GM21723 (cell line): ENCODE measurements at regions not wholly inside any gene's neighbourhood (a gene's known extent, or its start where the extent isn't known, plus 50 kb on each side); places are given as distances from the start of the nearest gene placed in this dataset.

Source experiments
- ATAC-seq: cut with Tn5 transposase; IDR thresholded peaks from one replicate; pipeline ENCODE4 v1.9.1; 2021; ENCODE audit warnings: mild to moderate bottlenecking, moderate library complexity; ENCODE audit not compliant: unreplicated experiment

- ATAC-seq, result no peak
These were observed 324.1 kb downstream of the C11orf87 start for GRCh38 chr11:109745996-109746625.

DNA sequence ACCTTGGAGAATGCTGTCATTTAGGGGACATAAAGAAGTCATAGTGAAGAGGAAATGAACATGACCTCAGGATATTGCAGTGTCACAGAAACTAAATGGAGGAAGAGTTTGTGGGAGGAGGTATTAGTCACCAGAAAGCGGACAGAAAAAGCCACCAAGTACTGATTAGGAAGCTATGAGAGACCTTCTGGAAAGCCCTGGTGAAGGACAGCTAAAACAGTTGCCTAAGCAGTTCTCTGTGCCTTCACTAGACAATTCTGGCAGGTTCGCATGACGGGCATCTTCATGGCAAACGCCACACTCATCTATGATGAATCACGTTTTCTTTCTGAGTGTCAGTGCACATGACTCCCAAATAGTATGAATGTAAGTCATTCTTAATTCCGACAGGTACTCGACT, 325.8 kb downstream of the C11orf87 start:
- no peak for ATAC-seq

DNA sequence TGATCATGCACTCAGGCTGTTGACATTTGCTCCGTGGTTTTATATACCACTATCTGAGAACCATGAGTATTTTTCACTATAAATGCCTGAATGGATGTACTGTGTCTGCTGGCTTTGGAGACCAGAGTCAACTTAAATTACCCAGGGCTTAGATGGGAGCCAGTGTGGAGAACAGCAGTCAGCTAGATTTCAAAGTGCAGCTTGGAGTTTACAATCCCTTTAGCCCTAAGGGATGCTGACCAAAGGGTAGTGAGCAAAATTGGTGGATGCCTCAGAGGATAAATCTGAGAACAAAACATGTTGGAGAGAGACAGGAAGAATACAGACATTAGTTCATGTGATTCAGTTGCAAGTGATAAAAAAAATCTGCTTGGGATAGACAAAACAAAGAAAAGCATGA, 327.5 kb downstream of the C11orf87 start:
- no peak for ATAC-seq

DNA sequence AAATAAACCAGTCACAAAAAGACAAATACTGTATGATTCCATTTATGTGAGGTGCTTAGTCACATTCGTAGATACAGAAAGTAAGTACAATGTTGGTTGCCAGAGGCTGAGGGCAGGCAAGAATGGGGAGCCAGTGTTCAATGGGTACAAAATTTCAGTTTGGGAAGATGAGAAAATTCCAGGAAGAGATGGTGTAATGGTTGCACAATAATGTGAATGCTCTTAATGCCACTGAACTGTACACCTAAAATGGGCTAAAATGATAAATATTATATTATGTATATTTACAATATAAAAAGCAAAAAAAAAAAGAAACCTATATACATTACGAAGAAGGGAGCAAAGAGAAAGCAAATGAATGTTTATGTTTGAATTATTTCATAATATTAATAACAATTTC, 329.0 kb downstream of the C11orf87 start:
- ATAC-seq, result no peak

DNA sequence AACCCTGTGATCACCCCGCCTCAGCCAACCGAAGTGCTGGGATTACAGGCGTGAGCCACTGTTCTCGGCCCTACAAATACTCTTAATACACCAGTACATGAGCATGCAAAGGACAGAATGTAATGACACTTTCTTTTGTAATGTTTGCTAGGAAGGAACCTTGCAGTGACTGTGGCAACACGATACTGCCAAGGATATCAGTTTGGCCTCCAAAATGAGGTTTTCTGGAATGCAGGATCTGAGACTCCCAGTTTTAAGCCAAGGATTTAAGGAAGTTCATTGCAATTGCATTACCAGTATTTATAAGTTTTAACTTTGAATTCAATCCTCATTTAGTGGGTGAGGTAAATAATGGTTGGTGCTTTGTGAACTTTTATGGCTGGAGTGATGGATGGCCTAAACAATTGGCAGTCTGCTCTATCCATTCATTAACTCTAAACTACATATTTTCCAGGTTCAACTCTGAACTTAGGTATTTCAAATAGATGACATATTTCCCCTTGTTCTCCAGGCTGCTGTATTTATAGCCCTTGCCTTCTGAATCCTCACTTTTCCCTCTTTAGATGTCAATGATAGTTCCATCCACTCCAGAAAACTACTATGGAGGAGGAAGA, 330.3 kb downstream of the C11orf87 start:
- ATAC-seq, result no peak

DNA sequence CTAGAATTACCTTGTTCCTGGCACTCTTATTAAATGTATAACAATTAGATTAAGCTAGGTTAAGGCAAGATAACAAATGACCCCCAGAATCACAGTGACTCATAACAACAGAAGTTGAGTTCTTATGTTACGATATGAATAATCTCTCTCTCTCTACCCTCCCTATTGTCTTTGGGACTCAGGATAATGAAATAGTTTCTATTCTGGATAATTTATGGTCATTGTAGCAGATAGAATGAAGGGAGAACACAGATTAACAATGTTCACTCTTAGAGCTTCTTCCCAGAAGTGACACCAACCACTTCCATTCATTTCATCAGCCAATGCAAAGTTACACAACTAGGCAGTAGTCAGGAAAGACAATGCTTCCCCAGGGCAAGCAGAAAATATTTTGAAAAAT, 334.5 kb downstream of the C11orf87 start:
- ATAC-seq, result no peak

GRCh38 chr11:109756951-109757350, 335.0 kb downstream of the C11orf87 start:
- no peak for ATAC-seq

DNA sequence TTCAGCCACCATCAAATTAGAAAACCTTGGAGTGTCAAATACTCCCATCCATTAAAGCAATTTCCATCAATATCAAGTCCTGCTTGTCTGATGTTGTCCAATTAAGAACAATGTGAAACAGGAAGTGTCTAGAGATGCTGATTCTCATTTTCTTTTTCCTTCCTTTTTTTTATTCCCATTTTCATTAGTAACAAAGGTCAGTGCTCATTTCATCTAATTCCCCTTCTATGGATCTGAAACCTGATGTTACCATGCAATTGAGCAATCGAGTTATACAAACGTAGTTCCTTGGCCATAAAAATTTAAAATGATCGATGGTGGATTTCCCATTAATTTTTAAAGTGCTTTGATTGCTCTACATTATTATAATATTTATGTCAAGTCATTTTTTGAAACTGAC, 330.6 kb upstream of the ZC3H12C start:
- no peak for ATAC-seq

- no peak for ATAC-seq
These were observed 327.4 kb upstream of the ZC3H12C start for GRCh38 chr11:109765709-109766311.

GRCh38 chr11:109769858-109770257, 323.3 kb upstream of the ZC3H12C start:
- no peak for ATAC-seq

DNA sequence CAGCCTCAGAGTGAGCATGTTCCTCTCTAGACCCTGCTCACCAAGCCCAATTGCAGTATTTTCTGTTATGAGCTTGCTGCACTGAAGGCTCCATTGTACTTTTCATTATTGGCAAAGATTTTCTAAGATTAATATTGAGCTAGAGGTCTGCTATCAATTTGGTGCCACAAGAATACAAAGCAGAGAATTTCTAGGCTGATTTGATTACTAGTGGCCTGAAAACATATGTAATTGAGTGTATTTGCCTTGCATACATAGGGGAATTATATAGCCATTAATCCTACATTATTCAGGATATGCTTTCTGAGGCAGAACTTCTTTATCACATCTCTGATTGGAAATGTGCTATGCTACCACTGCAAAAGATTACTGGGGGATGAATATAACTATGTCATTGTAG, 322.9 kb upstream of the ZC3H12C start:
- no peak for ATAC-seq

- ATAC-seq, result no peak
These were observed 320.3 kb upstream of the ZC3H12C start for GRCh38 chr11:109772892-109773291.

DNA sequence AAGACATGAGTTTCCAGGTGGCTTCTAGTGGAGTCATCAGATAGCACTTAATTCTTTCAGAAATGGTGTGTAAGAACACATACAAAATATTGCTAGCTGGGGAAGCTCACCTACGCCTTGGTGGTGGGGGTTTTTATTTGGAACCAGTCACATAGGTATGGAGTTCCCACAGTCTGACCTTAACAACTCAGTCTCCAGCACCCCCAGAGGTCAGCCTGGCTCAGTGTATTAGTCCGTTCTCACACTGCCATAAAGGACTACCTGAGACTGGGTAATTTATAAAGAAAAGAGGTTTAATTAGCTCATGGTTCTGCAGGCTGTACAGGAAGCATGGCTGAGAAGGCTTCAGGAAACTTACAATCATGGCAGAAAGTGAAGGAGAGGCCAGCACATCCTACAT, 317.5 kb upstream of the ZC3H12C start:
- no peak for ATAC-seq

GRCh38 chr11:109783014-109783413, 310.2 kb upstream of the ZC3H12C start:
- ATAC-seq, result no peak

- no peak for ATAC-seq
These were observed 309.4 kb upstream of the ZC3H12C start for GRCh38 chr11:109783840-109784239.

DNA sequence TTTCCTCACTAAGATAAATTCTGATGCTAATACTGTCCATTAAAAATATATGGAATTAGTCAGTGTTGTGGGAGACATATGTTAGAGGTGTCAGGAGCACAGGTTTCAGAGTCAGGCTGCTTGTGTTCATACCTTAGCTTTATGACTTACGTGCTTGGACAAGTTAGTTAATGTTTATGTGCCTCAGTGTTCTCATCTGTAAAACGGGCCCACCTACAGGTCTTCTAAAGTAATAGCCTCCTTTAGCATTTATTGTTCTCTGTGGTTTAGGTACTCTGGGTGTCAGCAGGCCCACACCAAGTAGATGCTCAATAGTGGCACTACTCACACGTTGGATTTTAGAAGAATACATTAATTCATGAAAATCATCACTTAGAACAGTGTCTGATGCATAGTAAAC, 308.7 kb upstream of the ZC3H12C start:
- no peak for ATAC-seq

DNA sequence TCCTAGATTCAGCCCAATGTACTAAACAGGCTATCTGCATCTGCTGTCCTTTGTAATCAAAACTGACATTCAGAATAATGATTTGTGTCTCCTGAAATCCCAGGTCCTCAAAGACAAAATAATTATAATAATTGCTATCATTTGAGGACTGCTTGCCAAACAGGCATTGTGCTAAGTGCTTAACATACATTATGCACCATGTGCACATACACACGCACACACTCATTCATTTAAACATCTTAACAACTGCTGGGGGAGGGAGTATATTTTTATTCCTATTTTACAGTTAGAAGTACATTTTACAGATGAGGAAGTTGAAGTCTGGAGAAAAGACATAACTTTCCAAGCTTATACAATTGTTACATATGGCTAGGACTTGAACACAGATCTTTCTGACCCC, 308.0 kb upstream of the ZC3H12C start:
- ATAC-seq, result no peak

DNA sequence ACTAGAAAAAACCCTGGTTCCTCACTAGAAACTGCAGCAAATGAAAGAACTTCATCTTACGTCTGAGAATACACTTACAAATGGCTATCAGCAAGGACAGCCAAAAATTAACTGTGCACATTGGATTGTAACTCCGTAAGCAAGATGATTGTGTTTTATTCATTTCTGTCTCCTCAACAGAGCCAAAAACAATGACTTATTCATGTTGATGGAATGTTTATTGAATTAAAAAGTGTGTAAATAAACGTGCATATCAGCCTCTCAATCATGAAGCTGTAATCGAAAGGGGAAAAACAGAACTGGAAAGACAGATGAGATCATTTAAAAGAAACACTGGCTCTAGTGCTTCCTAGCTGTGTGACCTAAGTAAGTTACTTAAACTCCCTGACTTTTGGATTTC, 307.5 kb upstream of the ZC3H12C start:
- ATAC-seq, result no peak

DNA sequence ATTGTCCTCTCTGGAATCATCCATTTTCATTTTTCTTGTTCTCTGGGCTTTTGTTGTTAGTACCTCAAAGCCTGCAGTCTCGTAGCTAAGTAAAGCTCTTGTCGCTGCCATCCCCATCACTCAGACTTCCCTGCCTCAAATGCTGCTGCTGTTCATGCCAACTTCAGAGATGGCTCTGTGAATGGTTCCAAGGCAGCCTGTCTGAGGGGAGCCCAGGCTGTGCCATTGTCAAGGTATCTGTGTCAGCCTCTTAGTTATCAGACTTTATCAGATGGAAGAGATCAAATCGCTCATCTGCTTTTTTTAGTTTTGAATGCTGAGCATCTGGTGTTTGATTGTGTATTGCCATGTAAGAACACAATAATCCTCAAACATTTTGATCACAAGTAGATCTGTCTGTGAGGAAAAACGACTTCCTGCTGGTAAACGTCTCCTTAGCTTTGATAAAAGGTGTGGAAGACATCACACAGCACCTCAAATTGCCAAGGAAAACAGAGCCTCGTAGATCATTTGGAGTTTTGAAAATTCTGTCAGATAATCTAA, 304.2 kb upstream of the ZC3H12C start:
- no peak for ATAC-seq

DNA sequence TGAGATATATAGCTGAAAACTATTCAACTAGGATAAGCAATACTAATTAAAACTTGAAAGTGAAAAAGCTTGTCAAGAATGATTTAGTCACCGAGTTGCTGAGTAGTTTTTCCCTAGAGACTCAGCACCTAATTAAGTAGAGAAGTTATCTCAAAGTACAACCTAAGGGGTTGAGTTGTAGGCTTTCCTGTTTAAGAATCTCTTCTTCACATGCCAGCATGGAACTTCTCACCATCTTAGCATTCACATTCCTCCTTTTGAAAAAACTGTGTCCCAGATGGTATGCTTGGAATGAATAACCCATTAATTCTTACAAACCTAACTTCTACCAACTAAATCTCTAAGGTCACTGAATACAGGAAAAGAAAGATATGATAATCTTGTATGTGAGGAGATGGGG, 303.3 kb upstream of the ZC3H12C start:
- ATAC-seq, result no peak

GRCh38 chr11:109791337-109791736, 301.9 kb upstream of the ZC3H12C start:
- ATAC-seq, result no peak

DNA sequence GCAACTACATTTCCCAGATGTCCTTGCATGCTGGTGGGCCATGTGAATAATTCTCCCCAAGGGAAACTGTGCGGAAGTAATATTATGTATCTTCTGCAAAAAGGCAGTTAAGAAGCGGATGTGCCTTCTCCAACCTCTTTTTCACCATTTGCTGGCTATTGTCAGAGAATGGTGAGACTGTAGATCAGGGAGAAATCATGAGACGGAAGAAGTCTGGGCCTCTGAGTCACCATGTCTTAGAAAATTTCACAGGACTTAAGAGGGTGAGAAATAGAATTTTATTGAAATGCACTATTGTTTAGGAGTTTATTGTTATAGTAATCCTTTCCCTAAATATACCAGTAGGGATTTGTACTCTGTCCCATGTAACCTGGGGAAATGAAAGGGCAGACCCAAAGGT, 298.7 kb upstream of the ZC3H12C start:
- ATAC-seq, result no peak
